ENCODE measurements at regions not wholly inside any gene's neighbourhood (a gene's known extent, or its start where the extent isn't known, plus 50 kb on each side); places are given as distances from the start of the nearest gene placed in this dataset.
"Not testable (repeated sequence)": the region's sequence is repeated elsewhere in the genome, so short reads cannot be mapped to it uniquely, and the experiment has no call there.

GRCh38 chr3:117846238-117846637, 1136.7 kb downstream of the TUSC7 start:
- Mint-ChIP-seq H3K4me1 (no peaks in the 10 kb centered on the region), H3K27ac (no peak overlapping the region), H3K27me3 (ENCODE audit: low read depth in 3 of 3) (peaks cover 0 to 2% (median 0%) of the 10 kb centered on the region in 3 donors), H3K36me3 (no peaks in the 10 kb centered on the region), H3K4me3 (no peak overlapping the region), H3K9me3 (peaks cover 3 to 16% (median 8%) of the 10 kb centered on the region in 6 donors)
- no peak for DNase-seq

- Mint-ChIP-seq H3K9me3 (peaks cover 6 to 27% (median 12%) of the 10 kb centered on the region in 6 donors), H3K36me3 (no peaks in the 10 kb centered on the region), H3K27me3 (ENCODE audit: low read depth in 3 of 3) (peaks cover 0 to 2% (median 0%) of the 10 kb centered on the region in 3 donors), H3K4me1 (no peaks in the 10 kb centered on the region), H3K4me3 (no peak overlapping the region), H3K27ac (no peak overlapping the region)
- DNase-seq, result no peak
Observed at GRCh38 chr3:117848606-117849005, 1139.0 kb downstream of the TUSC7 start.

GRCh38 chr3:117853923-117854668, 1144.5 kb downstream of the TUSC7 start:
- H3K36me3 Mint-ChIP-seq, result no peaks in the 10 kb centered on the region
- H3K4me3 Mint-ChIP-seq, result no peak overlapping the region
- H3K4me1 Mint-ChIP-seq, result no peaks in the 10 kb centered on the region
- H3K27ac Mint-ChIP-seq, result no peak overlapping the region
- DNase-seq, result no peak
- peaks cover 7 to 38% (median 11%) of the 10 kb centered on the region in 6 donors for H3K9me3 Mint-ChIP-seq
- peaks cover 0 to 3% (median 2%) of the 10 kb centered on the region in 3 donors for H3K27me3 Mint-ChIP-seq (ENCODE audit: low read depth in 3 of 3)

DNA sequence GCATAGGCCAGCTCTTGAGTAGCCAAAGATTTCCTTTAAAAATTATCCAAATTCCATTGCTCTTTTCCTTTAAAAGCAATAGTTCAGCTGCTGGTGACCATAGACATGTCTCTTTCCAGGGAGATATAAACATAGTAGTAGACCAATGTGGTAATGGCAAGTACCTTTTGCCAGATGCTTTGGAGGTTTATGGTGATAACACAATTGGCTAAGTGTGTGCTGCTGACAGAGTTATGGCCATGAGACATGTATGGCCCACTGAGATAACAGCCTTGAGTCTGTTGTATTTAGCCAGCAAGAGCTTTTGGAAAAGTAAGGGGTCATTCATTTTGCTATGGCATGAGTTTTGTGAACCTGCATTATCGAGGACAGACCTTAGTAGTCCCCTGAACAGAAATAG, 1146.8 kb downstream of the TUSC7 start:
- DNase-seq, result no peak
- Mint-ChIP-seq H3K4me1 (no peaks in the 10 kb centered on the region), H3K9me3 (peaks cover 15 to 41% (median 20%) of the 10 kb centered on the region in 6 donors), H3K36me3 (no peaks in the 10 kb centered on the region), H3K27me3 (ENCODE audit: low read depth in 3 of 3) (peaks cover 0 to 4% (median 1%) of the 10 kb centered on the region in 3 donors), H3K27ac (no peak overlapping the region), H3K4me3 (no peak overlapping the region)

DNA sequence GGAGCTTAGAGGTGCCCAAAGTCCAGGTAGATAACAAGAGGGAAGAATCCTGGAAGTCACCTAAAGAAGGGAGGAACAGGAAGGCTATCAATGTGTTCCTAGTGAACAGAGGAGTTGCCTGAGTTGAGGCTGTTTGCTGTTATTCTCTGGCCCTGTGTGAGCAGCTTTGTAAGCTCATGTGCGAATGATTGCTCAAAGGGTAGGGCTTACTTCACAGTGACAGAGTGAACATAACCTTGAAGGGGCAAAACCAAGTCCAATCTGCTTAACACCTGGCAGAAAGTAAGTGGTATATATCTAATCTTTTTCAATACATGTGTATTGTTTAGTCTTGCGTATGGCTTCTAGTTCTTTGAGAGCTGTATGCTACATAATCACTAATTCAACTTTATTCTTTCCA, 1153.6 kb downstream of the TUSC7 start:
- no peaks in the 10 kb centered on the region for H3K4me1 Mint-ChIP-seq
- H3K36me3 Mint-ChIP-seq, result no peaks in the 10 kb centered on the region
- peaks cover 0 to 1% (median 1%) of the 10 kb centered on the region in 3 donors for H3K27me3 Mint-ChIP-seq (ENCODE audit: low read depth in 3 of 3)
- H3K27ac Mint-ChIP-seq, result no peak overlapping the region
- H3K9me3 Mint-ChIP-seq, result peaks cover 14 to 38% (median 17%) of the 10 kb centered on the region in 6 donors
- DNase-seq, result no peak
- no peak overlapping the region for H3K4me3 Mint-ChIP-seq

DNA sequence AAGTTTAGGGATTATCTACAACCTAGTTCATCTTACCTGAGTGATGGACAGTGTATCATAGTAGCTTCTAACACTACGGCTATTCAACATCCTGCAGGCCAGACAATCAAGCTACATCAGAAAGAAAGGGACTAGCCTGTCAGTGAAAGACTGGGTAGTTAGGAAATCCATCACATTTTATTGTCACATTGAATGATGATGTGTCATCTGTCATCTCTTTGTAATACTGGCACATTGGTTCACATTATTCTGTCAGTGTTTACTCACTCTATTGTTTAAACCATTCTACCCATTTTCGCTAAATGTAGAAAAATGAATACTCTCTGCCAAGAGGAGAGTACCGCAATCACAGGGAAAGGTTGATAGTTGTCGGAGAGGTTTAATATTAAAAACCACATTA, 1155.8 kb downstream of the TUSC7 start:
- Mint-ChIP-seq H3K27me3 (ENCODE audit: low read depth in 3 of 3) (peaks cover 0 to 1% (median 0%) of the 10 kb centered on the region in 3 donors), H3K4me1 (no peaks in the 10 kb centered on the region), H3K4me3 (no peak overlapping the region), H3K27ac (no peak overlapping the region), H3K36me3 (no peaks in the 10 kb centered on the region), H3K9me3 (peaks cover 4 to 44% (median 11%) of the 10 kb centered on the region in 6 donors)
- no peak for DNase-seq

DNA sequence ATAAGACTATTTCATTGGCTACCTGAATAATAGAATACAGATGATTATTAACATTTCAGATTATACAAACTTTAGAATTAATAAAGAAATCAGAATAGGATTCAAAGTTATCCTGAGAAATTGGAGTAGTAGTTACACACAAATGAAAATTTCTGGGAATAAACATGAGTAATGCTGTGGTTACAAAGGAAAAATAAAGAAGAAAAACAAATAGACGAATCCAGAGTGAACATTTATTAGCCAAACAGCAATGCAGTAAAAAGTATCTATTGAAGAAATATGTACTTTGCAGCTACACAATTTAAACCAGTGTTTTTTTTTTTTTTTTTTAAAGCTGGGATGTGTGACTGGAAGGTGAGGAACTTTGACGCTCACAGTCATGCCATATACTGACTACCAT, 1159.2 kb downstream of the TUSC7 start:
- H3K27ac Mint-ChIP-seq, result no peak overlapping the region
- no peaks in the 10 kb centered on the region for H3K4me1 Mint-ChIP-seq
- no peaks in the 10 kb centered on the region for H3K36me3 Mint-ChIP-seq
- H3K4me3 Mint-ChIP-seq, result no peak overlapping the region
- no peak for DNase-seq
- H3K9me3 Mint-ChIP-seq, result peaks cover 5 to 48% (median 14%) of the 10 kb centered on the region in 6 donors
- H3K27me3 Mint-ChIP-seq (ENCODE audit: low read depth in 3 of 3), result no peaks in the 10 kb centered on the region

DNA sequence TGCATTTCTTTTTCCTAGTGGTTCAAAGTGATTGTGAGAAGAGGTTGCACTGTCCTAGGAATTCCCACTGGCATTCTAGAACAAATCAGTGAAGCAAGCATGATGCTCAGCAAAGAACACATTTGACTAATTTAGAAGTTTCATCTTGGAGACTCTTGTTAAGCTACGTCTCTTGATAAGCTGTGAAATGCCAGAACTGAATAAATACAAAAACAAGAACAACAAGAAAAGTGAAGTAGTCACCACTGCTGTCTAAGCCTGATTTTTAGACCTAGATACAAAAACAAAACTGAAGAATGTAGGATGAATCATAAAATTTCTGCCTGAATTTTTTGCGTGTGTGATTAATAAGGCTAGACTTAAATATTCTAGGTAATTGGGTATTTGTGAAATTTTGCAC, 1162.4 kb downstream of the TUSC7 start:
- Mint-ChIP-seq H3K9me3 (peaks cover 4 to 40% (median 15%) of the 10 kb centered on the region in 6 donors), H3K4me1 (no peaks in the 10 kb centered on the region), H3K36me3 (peaks cover 0 to 3% (median 0%) of the 10 kb centered on the region in 3 donors), H3K27me3 (ENCODE audit: low read depth in 3 of 3) (no peaks in the 10 kb centered on the region), H3K27ac (no peak overlapping the region), H3K4me3 (no peak overlapping the region)
- no peak for DNase-seq

- H3K4me3 Mint-ChIP-seq; H3K27ac Mint-ChIP-seq; DNase-seq; H3K4me1 Mint-ChIP-seq; H3K27me3 Mint-ChIP-seq (ENCODE audit: low read depth in 3 of 3); H3K36me3 Mint-ChIP-seq: not testable (repeated sequence)
- peaks cover 4 to 37% (median 15%) of the 10 kb centered on the region in 6 donors for H3K9me3 Mint-ChIP-seq
Observed at GRCh38 chr3:117872594-117873248, 1161.9 kb downstream of the IGSF11 start.

GRCh38 chr3:117873249-117873600, 1161.4 kb downstream of the IGSF11 start:
- Mint-ChIP-seq H3K4me3 (no peak overlapping the region), H3K9me3 (peaks cover 5 to 35% (median 16%) of the 10 kb centered on the region in 6 donors), H3K4me1 (no peaks in the 10 kb centered on the region), H3K27me3 (ENCODE audit: low read depth in 3 of 3) (no peaks in the 10 kb centered on the region), H3K36me3 (peaks cover 0 to 3% (median 0%) of the 10 kb centered on the region in 3 donors), H3K27ac (no peak overlapping the region)
- no peak for DNase-seq

DNA sequence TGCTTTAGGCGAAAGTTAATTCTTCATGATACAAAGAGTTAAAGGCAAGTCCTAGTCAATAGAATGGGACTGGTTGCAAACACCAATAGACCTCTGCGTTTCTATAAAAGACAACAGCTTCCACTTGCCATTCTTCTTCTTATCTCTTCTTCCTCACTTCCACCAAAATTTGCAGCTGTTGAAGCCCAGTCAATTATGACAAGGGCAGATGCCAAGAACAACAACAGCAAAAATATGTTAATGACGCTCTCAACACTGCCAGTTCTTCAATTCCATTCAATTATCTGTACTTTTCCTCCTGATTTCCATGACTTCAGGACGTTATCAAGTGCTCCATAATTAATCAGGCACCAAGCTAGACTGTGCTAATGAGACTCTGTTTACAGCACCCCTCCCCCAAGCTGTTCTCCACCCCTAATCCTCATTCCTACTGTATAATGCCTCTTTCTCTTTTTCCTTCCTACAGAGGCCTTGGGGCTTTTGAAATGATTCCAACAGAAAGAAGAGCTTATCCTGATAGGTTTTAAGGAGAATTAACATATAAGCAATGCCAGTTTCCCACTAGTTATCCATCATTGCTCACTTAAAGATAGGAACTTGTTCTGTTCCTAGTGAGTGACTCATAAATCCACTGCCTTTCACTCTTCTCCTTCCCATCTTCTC, 1160.5 kb downstream of the IGSF11 start:
- Mint-ChIP-seq H3K4me3 (no peak overlapping the region), H3K27ac (no peak overlapping the region), H3K4me1 (no peaks in the 10 kb centered on the region), H3K36me3 (peaks cover 0 to 3% (median 0%) of the 10 kb centered on the region in 3 donors), H3K27me3 (ENCODE audit: low read depth in 3 of 3) (no peaks in the 10 kb centered on the region), H3K9me3 (peaks cover 5 to 41% (median 21%) of the 10 kb centered on the region in 6 donors)
- DNase-seq, result no peak

DNA sequence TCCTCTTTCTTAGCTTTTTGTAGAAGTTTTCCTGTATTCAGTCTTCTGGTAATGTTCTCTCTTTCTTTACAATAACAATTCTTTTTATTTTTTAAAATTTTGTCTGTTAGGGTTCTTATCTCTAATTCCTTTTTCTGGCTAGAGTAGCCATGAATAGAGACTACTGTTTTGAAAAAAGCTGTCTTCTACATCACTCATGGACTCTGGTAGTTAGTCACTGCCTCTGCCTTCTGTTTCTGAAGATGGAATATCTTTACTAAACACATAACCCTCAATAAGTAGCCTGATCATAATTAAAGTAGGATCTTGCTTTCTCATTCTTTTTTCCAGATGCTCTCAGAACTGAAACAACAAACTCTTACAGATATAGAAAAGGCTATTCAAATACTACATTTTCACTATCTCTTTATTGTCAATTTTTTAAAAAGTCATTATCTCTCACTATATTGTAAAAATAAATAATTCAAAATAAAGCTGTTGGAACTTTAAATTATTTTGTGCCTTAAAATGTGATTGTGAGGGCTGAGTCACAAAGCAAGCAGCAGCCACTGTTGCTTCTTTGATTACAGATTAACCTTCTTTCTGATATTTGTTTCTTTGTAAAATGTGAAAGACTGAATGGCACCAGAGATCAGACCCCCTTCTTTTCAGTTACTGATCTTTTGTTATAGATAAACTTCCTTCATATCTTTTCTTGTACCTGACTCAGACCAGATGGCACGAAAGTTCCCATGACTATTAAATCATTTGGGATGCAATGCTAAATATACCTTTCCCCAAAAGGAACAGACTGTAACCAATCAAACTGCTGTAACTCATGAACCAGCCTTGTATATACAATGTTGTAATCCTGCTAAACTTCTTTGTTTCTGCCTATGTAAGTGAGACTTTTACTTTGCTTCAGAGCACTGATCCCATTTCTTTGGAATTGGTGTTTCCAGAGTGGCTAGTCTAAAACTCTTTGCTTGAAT, 1159.5 kb downstream of the IGSF11 start:
- Mint-ChIP-seq H3K27ac (no peak overlapping the region), H3K4me1 (no peaks in the 10 kb centered on the region), H3K36me3 (peaks cover 0 to 3% (median 0%) of the 10 kb centered on the region in 3 donors), H3K27me3 (ENCODE audit: low read depth in 3 of 3) (no peaks in the 10 kb centered on the region), H3K4me3 (no peak overlapping the region), H3K9me3 (peaks cover 2 to 44% (median 24%) of the 10 kb centered on the region in 6 donors)
- DNase-seq, result no peak

- Mint-ChIP-seq H3K27me3 (ENCODE audit: low read depth in 3 of 3) (no peaks in the 10 kb centered on the region), H3K4me3 (no peak overlapping the region), H3K36me3 (peaks cover 0 to 3% (median 0%) of the 10 kb centered on the region in 3 donors), H3K4me1 (no peaks in the 10 kb centered on the region), H3K9me3 (peaks cover 2 to 47% (median 28%) of the 10 kb centered on the region in 6 donors), H3K27ac (no peak overlapping the region)
- no peak for DNase-seq
Observed at GRCh38 chr3:117875887-117876286, 1158.8 kb downstream of the IGSF11 start.
